K562 (cell line): ENCODE measurements at regions not wholly inside any gene's neighbourhood (a gene's known extent, or its start where the extent isn't known, plus 50 kb on each side); places are given as distances from the start of the nearest gene placed in this dataset.

Experiments used
- ATAC-seq: fragments of 200-7000 bp; cut with Tn5 transposase; 3 replicates; pipeline ENCODE4 v1.9.1; 2020; ENCODE audit warnings: moderate library complexity
- BruUV-seq: library from RNA; stranded (reverse); fragments of 400-500 nt; replicated peaks from 2 replicates; lab custom pipeline; 2021; lab: Mats Ljungman, UMichigan
- CTCF ChIA-PET: fragments of 300-600 bp; formaldehyde crosslinking; extraction: SDS; loops from one replicate; lab custom pipeline; 2021; ENCODE audit warnings: low intra/inter-chr PET ratio; lab: Yijun Ruan, JAX
- POLR2A ChIA-PET: fragments of 300-600, 350-650 bp; sonication (Branson Sonifier 250); formaldehyde crosslinking; extraction: SDS; loops from one replicate; lab custom pipeline; 2021; ENCODE audit warnings: antibody characterized with exemption, inconsistent platforms; lab: Yijun Ruan, JAX
- DNase-seq, 4 experiments: peaks; one replicate each; pipeline versions ENCODE4 v3.0.0 to v3.0.0-alpha.2; 2011 to 2018; ENCODE audit warnings: low spot score in 3 of 4, mixed read lengths in 3 of 4; ENCODE audit errors: extremely low read depth in 1 of 4
- FAIRE-seq: peaks from 2 replicates; lab custom pipeline; 2011; peaks lifted over from hg19 to GRCh38; lab: Jason Lieb, UNC
- H2AFZ ChIP-seq: 2 replicates; pipeline ENCODE4 v1.6.0; 2011; ENCODE audit warnings: low read depth, low read length, control low read depth, inconsistent platforms
- H3K27ac ChIP-seq: fragments of 200-600 bp; 3 replicates; pipeline ENCODE4 v1.8.0; 2011; ENCODE audit warnings: low read depth, mild to moderate bottlenecking, control low read depth, inconsistent platforms, low read length, moderate library complexity, mixed read lengths; ENCODE audit errors: extremely low read depth
- H3K27me3 ChIP-seq, 2 experiments: fragments of 300-600 bp in 1 of 2; 2 replicates in 1 of 2; 3 replicates in 1 of 2; pipeline versions ENCODE4 v1.6.0 to v1.8.0; 2011; ENCODE audit warnings: inconsistent platforms in 2 of 2, low read length in 2 of 2, mild to moderate bottlenecking in 1 of 2, mixed read lengths in 1 of 2, moderate library complexity in 1 of 2; ENCODE audit not compliant: control insufficient read depth in 2 of 2, insufficient read depth in 2 of 2
- H3K36me3 ChIP-seq: fragments of 300-600 bp; 3 replicates; pipeline ENCODE4 v1.8.0; 2011; ENCODE audit warnings: mild to moderate bottlenecking, low read length, inconsistent platforms; ENCODE audit not compliant: control insufficient read depth, insufficient read depth
- H3K4me1 ChIP-seq, 2 experiments: fragments of 200-600 bp in 1 of 2; replicated peaks in 1 of 2; 2 replicates in 1 of 2; 3 replicates in 1 of 2; pipeline versions ENCODE4 v1.5.1 to v1.8.0; 2011; ENCODE audit warnings: inconsistent platforms in 2 of 2, low read length in 2 of 2, mild to moderate bottlenecking in 1 of 2, mixed read lengths in 1 of 2, moderate library complexity in 1 of 2; ENCODE audit not compliant: control insufficient read depth in 2 of 2, insufficient read depth in 2 of 2
- H3K4me2 ChIP-seq: 2 replicates; pipeline ENCODE4 v1.6.1; 2011; ENCODE audit warnings: low read length, control low read depth, inconsistent platforms, mixed read lengths; ENCODE audit not compliant: insufficient read depth
- H3K4me3 ChIP-seq: fragments of 200-600 bp; sonication (generic), shearing (Covaris generic); 2 replicates; pipeline ENCODE4 v1.5.1; 2016; ENCODE audit warnings: control low read depth, inconsistent platforms
- H3K79me2 ChIP-seq: fragments of 200-600 bp; 3 replicates; pipeline ENCODE4 v1.8.0; 2011; ENCODE audit warnings: low read length, inconsistent platforms; ENCODE audit not compliant: control insufficient read depth, insufficient read depth
- H3K9ac ChIP-seq, 2 experiments: 2 replicates each; pipeline versions ENCODE4 v1.6.0 to v1.6.1; 2011; ENCODE audit warnings: low read depth in 2 of 2, low read length in 2 of 2, control low read depth in 1 of 2, inconsistent platforms in 1 of 2, mild to moderate bottlenecking in 1 of 2, mixed read lengths in 1 of 2; ENCODE audit not compliant: insufficient read depth in 1 of 2
- H3K9me1 ChIP-seq: one replicate; pipeline ENCODE4 v1.6.0; 2011; ENCODE audit warnings: inconsistent platforms, mild to moderate bottlenecking, low read length, moderate library complexity; ENCODE audit not compliant: control insufficient read depth, insufficient read depth
- H3K9me3 ChIP-seq: replicated peaks from 2 replicates; pipeline ENCODE4 v1.5.1; 2011; ENCODE audit warnings: low read depth, low read length, inconsistent platforms; ENCODE audit not compliant: control insufficient read depth, insufficient read depth
- H4K20me1 ChIP-seq: replicated peaks from 2 replicates; pipeline ENCODE4 v1.6.1; 2011; ENCODE audit warnings: low read length, inconsistent platforms, mixed read lengths; ENCODE audit not compliant: control insufficient read depth, insufficient read depth
- ATF2 ChIP-seq: sonication (generic); formaldehyde crosslinking; IDR thresholded peaks from 2 replicates; pipeline ENCODE4 v1.8.1; 2022; ENCODE audit warnings: missing genetic modification reagents
- CBX8 ChIP-seq: fragments of 200-600 bp; sonication (generic); IDR thresholded peaks from 2 replicates; pipeline ENCODE4 v1.6.1; 2012; ENCODE audit warnings: borderline replicate concordance, mixed run types, low read depth, mild to moderate bottlenecking, moderate library complexity, mixed read lengths, low read length, control low read depth, inconsistent platforms; ENCODE audit not compliant: poor library complexity, severe bottlenecking; ENCODE audit errors: extremely low read depth
- HDGF ChIP-seq: fragments of 450-650 bp; IDR thresholded peaks from 2 replicates; pipeline ENCODE4 v1.6.1; 2016
- SIRT6 ChIP-seq: IDR thresholded peaks from one replicate; pipeline ENCODE4 v1.6.1; 2012; ENCODE audit warnings: low read depth, mild to moderate bottlenecking, control low read depth, inconsistent platforms, low read length, moderate library complexity
- ZNF143 ChIP-seq: sonication (generic); formaldehyde crosslinking; IDR thresholded peaks from 2 replicates; pipeline ENCODE4 v1.9.0; 2022; ENCODE audit warnings: mild to moderate bottlenecking, missing genetic modification reagents
- ZNF316 ChIP-seq: fragments of 450-650 bp; IDR thresholded peaks from 2 replicates; pipeline ENCODE4 v1.6.1; 2016
- WGBS: fragments of 100-300 bp; shearing (Covaris generic); methylation state at CpG from one replicate; pipeline ENCODE4 v1.1.6; 2016; ENCODE audit warnings: low coverage, mixed read lengths; ENCODE audit not compliant: insufficient coverage; ENCODE audit errors: missing lambda C conversion rate; 5-methylcytosine and 5-hydroxymethylcytosine counted together
- in situ Hi-C: fragments of 300-500 bp; cut with MboI; formaldehyde crosslinking; loops from 4 replicates; pipeline ENCODE4 v1.15.0; 2018; ENCODE audit warnings: inconsistent platforms, mixed read lengths
- intact Hi-C: fragments of 100-400 bp; cut with micrococcal nuclease; formaldehyde crosslinking; loops from 2 replicates; pipeline ENCODE4 v1.14.2; 2022

GRCh38 chr2:203619267-203619878 lies 84.3 kb upstream of the RAPH1 start:
- Histone ChIP-seq H3K36me3 (no peaks in the 10 kb centered on the region), H3K79me2 (no peaks in the 10 kb centered on the region), H3K27ac (no peak overlapping the region), H3K4me2 (no peak overlapping the region), H3K27me3 (peaks cover 0 to 15% of the 10 kb centered on the region in 2 experiments; a peak in 2 of 5 replicates), H3K4me1 (no peaks in the 10 kb centered on the region), H3K9me3 (no peaks in the 10 kb centered on the region), H3K9me1 (no peaks in the 10 kb centered on the region), H2AFZ (no peak overlapping the region), H3K4me3 (no peak overlapping the region), H4K20me1 (no peaks in the 10 kb centered on the region), H3K9ac (no peak overlapping the region)
- ChIA-PET CTCF (no interaction called here), POLR2A (no interaction called here)
- no peak for DNase-seq
- FAIRE-seq = no peak
- TF ChIP-seq ZNF316 (no peak), ZNF143 (CRISPR knock-in tag) (no peak), HDGF (no peak), CBX8 (no peak), SIRT6 (no peak), ATF2 (CRISPR knock-in tag) (no peak)
- ATAC-seq = no peak
- intact Hi-C loops (no loop called here), in situ Hi-C loops (no loop called here)
- BruUV-seq = no TSS peak
- 1% methylated on average over 6 of the region's 6 CpGs for WGBS
